BLaER1 treated with 17β-estradiol and CSF1 and Interleukin-3, amounts not matched to agents 10 nM and 100 nM (cell line): ENCODE measurements at regions not wholly inside any gene's neighbourhood (a gene's known extent, or its start where the extent isn't known, plus 50 kb on each side); places are given as distances from the start of the nearest gene placed in this dataset.
"Not testable (repeated sequence)": the region's sequence is repeated elsewhere in the genome, so short reads cannot be mapped to it uniquely, and the experiment has no call there.

Experiments used
- H3K27ac ChIP-seq, 11 experiments: shearing (Covaris generic); formaldehyde crosslinking; 2 replicates each; pipeline ENCODE4 v1.8.1; 2022
- H3K27me3 ChIP-seq, 11 experiments: shearing (Covaris generic); formaldehyde crosslinking; 2 replicates each; pipeline ENCODE4 v1.8.1; 2022
- H3K36me3 ChIP-seq, 11 experiments: shearing (Covaris generic); formaldehyde crosslinking; 2 replicates each; pipeline ENCODE4 v1.8.1; 2022
- H3K4me1 ChIP-seq, 10 experiments: shearing (Covaris generic); formaldehyde crosslinking; 2 replicates each; pipeline ENCODE4 v1.8.1; 2022
- H3K4me2 ChIP-seq, 11 experiments: shearing (Covaris generic); formaldehyde crosslinking; 2 replicates each; pipeline ENCODE4 v1.8.1; 2022
- H3K4me3 ChIP-seq, 10 experiments: shearing (Covaris generic); formaldehyde crosslinking; 2 replicates each; pipeline ENCODE4 v1.8.1; 2022
- H3K9ac ChIP-seq, 11 experiments: shearing (Covaris generic); formaldehyde crosslinking; 2 replicates each; pipeline ENCODE4 v1.8.1; 2022
- H3K9me3 ChIP-seq, 11 experiments: shearing (Covaris generic); formaldehyde crosslinking; replicated peaks in 1 of 11; 2 replicates each; pipeline ENCODE4 v1.8.1; 2022
- H4K20me1 ChIP-seq, 11 experiments: shearing (Covaris generic); formaldehyde crosslinking; 2 replicates each; pipeline ENCODE4 v1.8.1; 2022
- Cebpa-rat ChIP-seq, 11 experiments: shearing (Covaris generic); IDR thresholded peaks; 2 replicates each; pipeline ENCODE4 v1.8.1; 2022

DNA sequence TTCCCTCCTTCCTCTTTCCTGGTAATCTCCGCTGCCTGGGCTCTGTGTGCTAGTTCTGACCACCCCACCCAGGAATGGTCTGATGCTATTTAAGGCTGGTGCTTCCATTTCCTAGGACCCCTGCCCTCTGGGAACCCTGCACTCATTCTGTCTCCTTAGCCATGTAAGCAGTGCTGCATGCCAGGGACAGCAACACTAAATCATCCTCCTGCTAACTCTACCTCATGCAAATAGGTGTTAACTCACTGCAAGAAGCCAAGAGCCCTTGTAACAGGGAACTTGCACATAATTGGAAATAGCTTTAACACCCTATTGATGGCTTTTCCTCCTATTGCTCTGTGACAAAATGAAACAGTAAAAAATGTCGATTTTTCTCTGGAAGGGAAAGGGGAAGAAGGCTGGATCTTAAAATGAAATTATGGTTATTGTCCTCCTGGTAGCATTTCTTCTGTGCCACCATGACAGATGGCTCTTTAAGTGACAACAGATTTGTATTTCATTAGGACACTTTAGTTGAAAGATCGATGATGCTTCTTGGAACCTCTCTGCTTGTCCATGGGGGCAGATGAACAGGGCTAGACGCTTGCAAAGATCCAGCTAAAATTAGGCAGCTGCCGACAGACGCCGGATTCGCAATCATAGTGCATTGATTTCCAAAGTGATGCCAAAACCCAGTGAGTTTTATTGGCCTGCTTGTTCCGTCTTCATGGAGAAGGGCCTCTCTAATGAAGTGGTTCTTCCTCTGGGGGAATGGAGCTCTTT is 551.7 kb downstream of the MATN1 start:
- Histone ChIP-seq H3K9ac (no peak overlapping the region), H3K4me2 (no peak overlapping the region), H3K27ac (no peak overlapping the region), H3K4me1 (no peaks in the 10 kb centered on the region), H3K4me3 (no peak overlapping the region), H3K36me3 (no peaks in the 10 kb centered on the region), H4K20me1 (no peaks in the 10 kb centered on the region), H3K27me3 (no peaks in the 10 kb centered on the region), H3K9me3 (no peaks in the 10 kb centered on the region)
- TF ChIP-seq Cebpa-rat (IDR thresholded peaks at IDR 0.05) = no peak

DNA sequence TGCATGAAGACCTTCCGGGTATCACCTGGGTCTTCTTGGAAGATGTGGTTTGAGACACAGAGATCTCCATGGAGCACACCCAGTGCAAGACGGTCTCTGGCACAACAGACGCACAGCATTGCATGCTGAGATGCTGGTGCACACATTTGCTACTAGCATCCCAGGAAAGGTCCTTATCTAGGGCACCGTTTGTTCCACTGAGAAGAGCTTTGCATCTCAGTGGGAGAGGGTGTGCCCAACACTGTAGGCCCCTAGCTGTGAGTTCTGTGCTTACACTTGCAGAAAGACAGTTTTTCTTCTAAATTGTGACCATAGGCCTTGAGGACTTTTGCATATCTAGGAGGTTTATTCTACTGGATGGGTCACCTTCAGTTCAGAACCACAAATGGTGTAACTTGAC is 554.1 kb downstream of the MATN1 start:
- no peak overlapping the region for H3K4me2 ChIP-seq
- no peak overlapping the region for H3K27ac ChIP-seq
- no peak for TF ChIP-seq Cebpa-rat (IDR thresholded peaks at IDR 0.05)
- no peaks in the 10 kb centered on the region for H3K27me3 ChIP-seq
- no peaks in the 10 kb centered on the region for H3K4me1 ChIP-seq
- H4K20me1 ChIP-seq = no peaks in the 10 kb centered on the region
- no peak overlapping the region for H3K9ac ChIP-seq
- H3K4me3 ChIP-seq = no peak overlapping the region
- no peaks in the 10 kb centered on the region for H3K36me3 ChIP-seq
- H3K9me3 ChIP-seq = no peaks in the 10 kb centered on the region

DNA sequence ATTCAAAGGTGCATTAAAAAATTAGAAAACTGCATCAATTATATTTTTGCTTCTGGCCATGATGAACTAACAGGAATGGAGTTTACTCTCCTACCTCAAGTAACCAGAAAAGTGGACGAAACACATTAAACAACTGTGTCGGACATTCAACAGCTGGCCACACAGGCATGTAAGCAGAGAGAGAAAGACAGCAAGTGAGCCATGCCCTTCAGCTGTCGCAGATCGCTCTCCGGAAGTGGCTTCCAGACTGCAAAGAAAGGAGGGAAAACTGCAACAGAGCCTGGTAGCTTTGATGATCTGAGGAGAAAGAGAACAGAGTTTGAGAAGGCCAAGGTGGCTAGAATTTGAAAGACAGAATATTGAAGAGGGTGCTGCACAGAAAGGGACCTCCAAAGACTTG is 557.2 kb downstream of the MATN1 start:
- no peaks in the 10 kb centered on the region for H3K27me3 ChIP-seq
- H3K4me1 ChIP-seq = peaks cover 11 to 20% (median 16%) of the 10 kb centered on the region in 10 experiments
- no peak overlapping the region for H3K9ac ChIP-seq
- no peaks in the 10 kb centered on the region for H3K36me3 ChIP-seq
- TF ChIP-seq Cebpa-rat (IDR thresholded peaks at IDR 0.05) = no peak
- no peaks in the 10 kb centered on the region for H4K20me1 ChIP-seq
- 0 out of 22 replicates have a peak, but pooled peaks cover 0 to 7% (median 0%) of the 10 kb centered on the region in 11 experiments for H3K9me3 ChIP-seq
- no peak overlapping the region for H3K4me2 ChIP-seq
- H3K27ac ChIP-seq = no peak overlapping the region
- no peak overlapping the region for H3K4me3 ChIP-seq

DNA sequence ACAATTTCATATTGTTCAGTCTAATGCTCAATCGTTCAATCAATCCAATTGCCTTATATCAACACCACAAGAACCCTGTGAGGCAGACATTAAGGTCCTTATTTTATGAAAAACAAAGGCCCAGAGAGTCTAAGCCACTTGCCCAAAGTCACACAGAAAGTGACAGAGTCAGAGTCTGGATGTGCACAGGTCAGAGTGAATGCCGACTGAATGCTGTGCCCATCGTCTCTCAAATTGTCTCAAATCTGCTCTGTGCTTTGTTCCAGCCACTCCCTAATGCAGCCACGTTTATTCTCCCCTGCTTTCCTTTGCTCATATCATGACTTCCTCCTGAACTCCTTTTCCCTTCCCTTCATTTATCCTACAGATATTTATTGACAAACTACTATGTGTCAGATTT is 558.3 kb downstream of the MATN1 start:
- Histone ChIP-seq H3K9me3 (0 out of 22 replicates have a peak, but pooled peaks cover 0 to 7% (median 0%) of the 10 kb centered on the region in 11 experiments), H3K9ac (no peak overlapping the region), H3K4me3 (no peak overlapping the region), H3K4me1 (peaks cover 11 to 30% (median 26%) of the 10 kb centered on the region in 10 experiments), H3K4me2 (no peak overlapping the region), H4K20me1 (no peaks in the 10 kb centered on the region), H3K27me3 (no peaks in the 10 kb centered on the region), H3K36me3 (no peaks in the 10 kb centered on the region), H3K27ac (no peak overlapping the region)
- no peak for TF ChIP-seq Cebpa-rat (IDR thresholded peaks at IDR 0.05)

DNA sequence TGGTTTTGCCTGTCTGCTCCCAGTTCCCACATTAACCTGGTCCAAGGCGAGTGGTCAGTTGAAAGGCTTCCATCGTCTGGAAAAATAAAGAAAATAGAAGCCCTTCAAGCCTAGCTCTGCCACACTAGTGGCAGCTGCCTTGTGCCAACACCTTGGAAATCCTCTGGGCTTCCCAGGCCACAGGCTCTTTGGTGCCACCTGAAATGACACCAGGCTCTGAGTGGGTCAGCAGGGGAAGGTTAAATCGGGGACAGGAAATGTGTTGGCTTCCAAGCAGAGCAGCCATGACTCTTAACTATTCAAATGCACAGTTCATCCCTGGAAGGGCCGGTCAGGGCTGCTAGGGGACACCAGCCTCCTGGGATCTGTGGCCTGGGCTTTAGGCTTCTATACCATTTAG is 558.7 kb downstream of the MATN1 start:
- Histone ChIP-seq H3K4me3 (no peak overlapping the region), H3K4me2 (no peak overlapping the region), H4K20me1 (no peaks in the 10 kb centered on the region), H3K36me3 (no peaks in the 10 kb centered on the region), H3K9ac (no peak overlapping the region), H3K27me3 (no peaks in the 10 kb centered on the region), H3K27ac (no peak overlapping the region), H3K4me1 (peaks cover 11 to 34% (median 30%) of the 10 kb centered on the region in 10 experiments), H3K9me3 (0 out of 22 replicates have a peak, but pooled peaks cover 0 to 7% (median 0%) of the 10 kb centered on the region in 11 experiments)
- no peak for TF ChIP-seq Cebpa-rat (IDR thresholded peaks at IDR 0.05)

DNA sequence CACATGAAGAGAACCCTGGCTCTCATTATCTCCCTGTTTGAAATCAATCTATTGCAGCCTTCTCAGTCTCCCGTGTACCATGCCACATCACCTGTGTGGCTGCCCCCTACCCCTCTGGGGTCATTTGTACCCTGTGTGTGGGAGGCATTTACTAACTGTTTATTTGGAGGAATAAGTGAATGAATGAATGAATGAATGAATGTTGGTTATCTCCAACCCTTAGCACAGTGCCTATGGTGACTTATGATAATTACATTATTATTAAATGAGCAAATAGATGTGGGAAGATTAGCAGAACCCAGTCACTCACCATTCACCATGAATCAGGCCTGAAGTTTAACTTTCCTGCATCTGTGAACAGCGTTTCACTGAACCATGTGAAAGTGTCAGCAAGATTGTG is 560.8 kb downstream of the MATN1 start:
- Histone ChIP-seq H3K4me3 (no peak overlapping the region), H3K9ac (0 out of 22 replicates have a peak overlapping the region, but pooled peaks of 1 of the 11 experiments have one; percentile 8), H4K20me1 (no peaks in the 10 kb centered on the region), H3K27me3 (no peaks in the 10 kb centered on the region), H3K27ac (no peak overlapping the region), H3K9me3 (0 out of 22 replicates have a peak, but pooled peaks cover 0 to 7% (median 0%) of the 10 kb centered on the region in 11 experiments), H3K4me1 (peaks cover 11 to 37% (median 32%) of the 10 kb centered on the region in 10 experiments), H3K36me3 (no peaks in the 10 kb centered on the region), H3K4me2 (peak overlapping the region; percentile 46 to 91 (median 74))
- no peak for TF ChIP-seq Cebpa-rat (IDR thresholded peaks at IDR 0.05)

DNA sequence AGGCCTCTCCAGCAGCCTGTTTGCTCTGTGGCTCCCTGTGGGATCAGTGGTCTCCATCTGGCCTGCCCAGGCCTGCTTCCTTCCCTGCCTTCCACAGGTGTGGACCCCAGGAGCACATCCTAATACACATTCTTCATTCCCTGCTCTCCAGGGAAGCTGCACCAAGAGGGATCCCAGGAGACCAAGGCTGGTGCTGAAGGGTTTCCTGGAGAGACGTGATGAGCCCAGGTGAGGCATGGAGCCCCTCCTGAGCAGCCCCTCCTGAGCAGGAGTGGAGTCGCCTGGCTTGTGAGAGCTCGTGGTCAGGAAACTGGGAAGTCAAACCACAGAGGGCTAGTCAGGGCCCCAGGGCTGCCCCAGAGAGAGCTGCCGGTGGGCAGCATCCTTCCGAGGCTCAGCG is 561.4 kb downstream of the MATN1 start:
- no peak overlapping the region for H3K27ac ChIP-seq
- no peaks in the 10 kb centered on the region for H3K36me3 ChIP-seq
- H3K9ac ChIP-seq = peak overlapping the region in 1 of 11 experiments; percentile 8; a peak in 1 of 22 replicates
- H3K27me3 ChIP-seq = no peaks in the 10 kb centered on the region
- peaks cover 11 to 37% (median 32%) of the 10 kb centered on the region in 10 experiments for H3K4me1 ChIP-seq
- H4K20me1 ChIP-seq = no peaks in the 10 kb centered on the region
- H3K4me3 ChIP-seq = no peak overlapping the region
- TF ChIP-seq Cebpa-rat (IDR thresholded peaks at IDR 0.05) = no peak
- 0 out of 22 replicates have a peak, but pooled peaks cover 0 to 7% (median 0%) of the 10 kb centered on the region in 11 experiments for H3K9me3 ChIP-seq
- peak overlapping the region; percentile 46 to 91 (median 74) for H3K4me2 ChIP-seq

DNA sequence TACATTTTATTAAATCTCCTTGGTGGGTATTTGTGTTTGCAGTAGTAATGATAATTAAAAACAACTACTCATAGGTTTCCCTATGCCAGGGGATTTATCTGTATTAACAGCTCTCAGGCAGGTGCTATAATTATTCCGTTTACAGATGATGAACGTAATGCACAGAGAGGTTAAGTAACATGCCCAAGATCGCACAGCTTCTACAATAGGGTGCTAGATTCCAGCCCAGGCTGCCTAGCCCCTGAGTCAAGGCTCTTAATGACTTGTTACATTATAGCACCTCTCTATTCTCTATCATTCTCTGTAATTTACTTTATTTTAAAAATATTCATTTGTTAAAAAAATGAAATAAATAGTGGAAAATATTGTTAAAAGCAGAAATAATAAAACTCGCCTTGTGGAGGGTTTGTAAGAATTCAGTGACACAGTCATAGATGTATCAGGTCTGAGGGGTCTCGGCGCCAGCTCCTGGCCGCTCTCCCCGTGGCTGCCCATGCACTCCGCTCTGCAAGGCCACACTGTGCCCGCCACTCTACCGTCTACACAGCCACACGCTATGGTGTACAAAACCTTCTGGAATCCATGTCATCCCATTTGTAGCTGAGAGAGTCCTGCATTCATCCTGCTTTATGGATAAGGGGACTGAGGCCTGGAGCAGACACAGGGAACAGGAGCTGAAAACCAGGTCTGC is 562.2 kb downstream of the MATN1 start:
- Histone ChIP-seq H3K27me3 (no peaks in the 10 kb centered on the region), H3K4me3 (no peak overlapping the region), H3K27ac (no peak overlapping the region), H4K20me1 (no peaks in the 10 kb centered on the region), H3K9me3 (peaks cover 0 to 10% (median 3%) of the 10 kb centered on the region in 11 experiments; a peak in 7 of 22 replicates), H3K4me1 (peaks cover 11 to 37% (median 32%) of the 10 kb centered on the region in 10 experiments), H3K4me2 (peak overlapping the region in 8 of 11 experiments; percentile 61 to 91 (median 78); a peak in 16 of 22 replicates), H3K9ac (no peak overlapping the region), H3K36me3 (no peaks in the 10 kb centered on the region)
- TF ChIP-seq Cebpa-rat (IDR thresholded peaks at IDR 0.05) = no peak

DNA sequence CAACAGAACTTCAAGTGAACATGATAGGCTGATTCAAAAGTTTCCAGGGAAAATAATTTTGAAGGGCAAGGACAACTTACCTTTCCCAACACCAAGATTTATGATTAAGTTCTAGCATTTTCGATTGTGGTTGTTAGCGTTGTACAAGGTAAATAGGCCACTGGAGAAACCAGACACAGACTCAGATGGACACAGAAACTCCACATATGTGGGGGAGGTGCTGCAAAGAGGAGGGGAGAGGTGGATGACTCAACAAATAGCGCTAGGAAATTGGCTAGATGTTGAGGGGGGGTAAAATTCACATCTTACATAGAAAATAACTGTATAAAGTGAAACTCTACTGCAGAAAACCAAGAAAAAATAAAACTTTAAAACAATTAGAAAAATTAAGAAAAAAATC is 564.4 kb downstream of the MATN1 start:
- H3K4me2 ChIP-seq = no peak overlapping the region
- H3K27me3 ChIP-seq = no peaks in the 10 kb centered on the region
- no peak overlapping the region for H3K4me3 ChIP-seq
- H3K4me1 ChIP-seq = peaks cover 11 to 38% (median 32%) of the 10 kb centered on the region in 10 experiments
- no peaks in the 10 kb centered on the region for H4K20me1 ChIP-seq
- no peaks in the 10 kb centered on the region for H3K36me3 ChIP-seq
- peaks cover 0 to 17% (median 9%) of the 10 kb centered on the region in 11 experiments; a peak in 8 of 22 replicates for H3K9me3 ChIP-seq
- TF ChIP-seq Cebpa-rat (IDR thresholded peaks at IDR 0.05) = no peak
- no peak overlapping the region for H3K9ac ChIP-seq
- H3K27ac ChIP-seq = no peak overlapping the region

DNA sequence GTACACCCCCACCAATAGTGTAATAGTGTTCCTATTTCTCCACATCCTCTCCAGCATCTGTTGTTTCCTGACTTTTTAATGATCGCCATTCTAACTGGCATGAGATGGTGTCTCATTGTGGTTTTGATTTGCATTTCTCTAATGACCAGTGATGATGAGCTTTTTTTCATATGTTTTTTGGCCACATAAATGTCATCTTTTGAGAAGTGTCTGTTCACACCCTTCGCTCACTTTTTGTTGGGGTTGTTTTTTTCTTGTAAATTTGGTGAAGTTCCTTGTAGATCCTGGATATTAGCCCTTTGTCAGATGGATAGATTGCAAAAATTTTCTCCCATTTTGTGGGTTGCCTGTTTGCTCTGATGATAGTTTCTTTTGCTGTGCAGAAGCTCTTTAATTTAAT is 567.7 kb downstream of the MATN1 start:
- Histone ChIP-seq H3K9me3 (peaks cover 19 to 40% (median 28%) of the 10 kb centered on the region in 11 experiments), H3K4me1 (peaks cover 0 to 20% (median 14%) of the 10 kb centered on the region in 10 experiments; a peak in 13 of 20 replicates)
- not testable (repeated sequence) for H3K4me3 ChIP-seq, H3K27ac ChIP-seq, H4K20me1 ChIP-seq, H3K9ac ChIP-seq, H3K27me3 ChIP-seq, H3K4me2 ChIP-seq, H3K36me3 ChIP-seq

DNA sequence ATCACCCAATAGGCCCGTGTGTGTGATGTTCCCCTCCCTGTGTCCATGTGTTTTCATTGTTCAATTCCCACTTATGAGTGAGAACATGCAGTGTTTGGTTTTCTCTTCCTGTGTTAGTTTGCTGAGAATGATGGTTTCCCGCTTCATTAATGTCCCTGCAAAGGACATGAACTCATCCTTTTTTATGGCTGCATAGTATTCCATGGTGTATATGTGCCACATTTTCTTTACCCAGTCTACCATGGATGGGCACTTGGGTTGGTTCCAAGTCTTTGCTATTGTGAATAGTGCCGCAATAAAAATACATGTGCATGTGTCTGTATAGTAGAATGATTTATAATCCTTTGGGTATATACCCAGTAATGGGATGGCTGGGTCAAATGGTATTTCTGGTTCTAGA is 568.1 kb downstream of the MATN1 start:
- H3K4me3 ChIP-seq, H3K27me3 ChIP-seq, H3K27ac ChIP-seq, H3K36me3 ChIP-seq, H3K9ac ChIP-seq, H3K4me2 ChIP-seq, H4K20me1 ChIP-seq: not testable (repeated sequence)
- H3K4me1 ChIP-seq = peaks cover 0 to 15% (median 11%) of the 10 kb centered on the region in 10 experiments; a peak in 13 of 20 replicates
- peaks cover 19 to 42% (median 30%) of the 10 kb centered on the region in 11 experiments for H3K9me3 ChIP-seq
